Stimulated activated effector memory CD8-positive, alpha-beta T cell treated with anti-CD3 and anti-CD28 coated beads, Interleukin-12 subunit alpha, Interleukin-12 subunit beta, amount 100 ng/mL, for 72 hours (primary cell): ENCODE measurements at regions not wholly inside any gene's neighbourhood (a gene's known extent, or its start where the extent isn't known, plus 50 kb on each side); places are given as distances from the start of the nearest gene placed in this dataset.
A peak's percentile ranks its signal among the peaks of the same experiment; 100 is the strongest.
"Not testable (repeated sequence)": the region's sequence is repeated elsewhere in the genome, so short reads cannot be mapped to it uniquely, and the experiment has no call there.

Source experiments
- ATAC-seq: fragments of 150-1000 bp; cut with Tn5 transposase; 2 replicates; pipeline ENCODE4 v1.10.0; 2021
- DNase-seq, 2 donors: peaks; one replicate each; pipeline ENCODE4 v3.0.0; 2021 to 2022; ENCODE audit warnings: low spot score in 2 of 2
- H3K27ac Mint-ChIP-seq: one replicate; pipeline ENCODE4 v1.8.0; 2022; ENCODE audit warnings: mild to moderate bottlenecking, mixed read lengths
- H3K36me3 Mint-ChIP-seq: one replicate; pipeline ENCODE4 v1.8.0; 2022; ENCODE audit warnings: mild to moderate bottlenecking, mixed read lengths
- H3K4me1 Mint-ChIP-seq: one replicate; pipeline ENCODE4 v1.8.0; 2022; ENCODE audit warnings: mixed read lengths
- H3K4me3 Mint-ChIP-seq: one replicate; pipeline ENCODE4 v1.8.0; 2022; ENCODE audit warnings: mild to moderate bottlenecking, mixed read lengths
- H3K9me3 Mint-ChIP-seq: one replicate; pipeline ENCODE4 v1.8.0; 2022; ENCODE audit warnings: mixed read lengths

- not testable (repeated sequence) for ATAC-seq, H3K4me3 Mint-ChIP-seq
These were observed 195.3 kb upstream of the SEMA6A start for GRCh38 chr5:116769953-116770352.

GRCh38 chr5:116769470-116769869 is 194.8 kb upstream of the SEMA6A start:
- Mint-ChIP-seq H3K36me3 (no peaks in the 10 kb centered on the region), H3K27ac (no peak overlapping the region), H3K4me1 (no peaks in the 10 kb centered on the region), H3K4me3 (no peak overlapping the region), H3K9me3 (peaks cover 2% of the 10 kb centered on the region)
- ATAC-seq: no peak
- no peak for DNase-seq

More at GRCh38 chr5:116769953-116770352, 195.3 kb upstream of the SEMA6A start:
- H3K27ac Mint-ChIP-seq, H3K9me3 Mint-ChIP-seq, DNase-seq, H3K4me1 Mint-ChIP-seq, H3K36me3 Mint-ChIP-seq: not testable (repeated sequence)

GRCh38 chr5:116766470-116766947 is 191.9 kb upstream of the SEMA6A start:
- peak; percentile 48 for ATAC-seq

GRCh38 chr5:116765441-116765840 is 190.8 kb upstream of the SEMA6A start:
- Mint-ChIP-seq H3K4me3 (no peak overlapping the region), H3K4me1 (no peaks in the 10 kb centered on the region), H3K9me3 (no peaks in the 10 kb centered on the region), H3K27ac (no peak overlapping the region), H3K36me3 (no peaks in the 10 kb centered on the region)
- ATAC-seq: no peak
- DNase-seq: no peak

More at GRCh38 chr5:116766470-116766947, 191.9 kb upstream of the SEMA6A start:
- DNase-seq: no peak
- H3K36me3 Mint-ChIP-seq: no peaks in the 10 kb centered on the region
- H3K27ac Mint-ChIP-seq: no peak overlapping the region
- no peaks in the 10 kb centered on the region for H3K4me1 Mint-ChIP-seq
- H3K4me3 Mint-ChIP-seq: no peak overlapping the region
- H3K9me3 Mint-ChIP-seq: no peaks in the 10 kb centered on the region

GRCh38 chr5:116764941-116765340 is 190.3 kb upstream of the SEMA6A start:
- no peaks in the 10 kb centered on the region for H3K9me3 Mint-ChIP-seq
- no peaks in the 10 kb centered on the region for H3K36me3 Mint-ChIP-seq
- no peaks in the 10 kb centered on the region for H3K4me1 Mint-ChIP-seq
- no peak overlapping the region for H3K4me3 Mint-ChIP-seq
- DNase-seq (no peak), ATAC-seq (no peak)
- H3K27ac Mint-ChIP-seq: no peak overlapping the region

DNA sequence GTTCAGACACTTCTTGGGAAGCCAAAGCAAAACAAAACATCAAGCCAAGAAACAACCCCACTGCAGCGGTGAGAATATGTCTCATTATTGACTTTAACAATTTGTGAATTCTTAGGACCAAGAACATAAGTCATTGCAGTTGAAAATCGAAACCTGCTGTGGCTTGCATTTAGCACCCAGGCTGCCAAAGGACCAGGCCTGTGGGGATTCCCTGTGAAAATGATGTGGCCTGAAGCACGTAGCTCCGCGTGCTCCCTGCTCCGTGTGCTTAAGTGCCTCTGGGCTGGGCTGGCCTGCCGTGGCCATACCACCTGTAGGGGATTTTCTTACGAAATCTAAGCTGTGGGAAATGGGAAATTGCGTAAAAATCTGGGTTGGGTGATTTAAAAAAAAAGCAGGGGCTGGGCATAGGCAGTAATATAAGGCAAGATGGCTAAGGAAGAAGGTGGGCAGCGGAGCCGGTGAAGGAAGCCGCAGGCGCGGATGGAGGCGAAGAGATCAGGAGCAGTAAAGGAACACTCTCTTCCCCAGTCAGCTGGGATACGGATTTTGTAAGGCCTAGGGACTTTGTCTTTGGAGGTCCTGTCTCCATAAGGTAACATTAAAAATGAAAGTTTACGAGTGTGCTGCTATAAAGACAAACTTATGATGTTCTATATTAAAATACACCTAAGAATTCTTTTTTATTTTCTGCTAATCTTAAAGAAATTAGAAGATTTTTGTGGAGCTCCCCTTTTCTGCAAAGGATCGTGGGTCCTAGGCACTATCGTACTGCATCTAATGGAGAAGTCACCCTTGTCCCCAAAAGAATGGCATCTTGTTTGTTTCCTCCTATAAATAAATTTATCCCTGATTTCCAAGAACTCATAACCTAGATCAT is 189.6 kb upstream of the SEMA6A start:
- Mint-ChIP-seq H3K9me3 (no peaks in the 10 kb centered on the region), H3K4me1 (no peaks in the 10 kb centered on the region), H3K27ac (peak overlapping the region; percentile 11), H3K4me3 (no peak overlapping the region), H3K36me3 (no peaks in the 10 kb centered on the region)
- ATAC-seq: peak; percentile 55
- DNase-seq: no peak

- Mint-ChIP-seq H3K4me1 (no peaks in the 10 kb centered on the region), H3K4me3 (no peak overlapping the region), H3K36me3 (no peaks in the 10 kb centered on the region), H3K9me3 (no peaks in the 10 kb centered on the region), H3K27ac (no peak overlapping the region)
- ATAC-seq (no peak), DNase-seq (no peak)
These were observed 185.4 kb upstream of the SEMA6A start for GRCh38 chr5:116759860-116760640.

DNA sequence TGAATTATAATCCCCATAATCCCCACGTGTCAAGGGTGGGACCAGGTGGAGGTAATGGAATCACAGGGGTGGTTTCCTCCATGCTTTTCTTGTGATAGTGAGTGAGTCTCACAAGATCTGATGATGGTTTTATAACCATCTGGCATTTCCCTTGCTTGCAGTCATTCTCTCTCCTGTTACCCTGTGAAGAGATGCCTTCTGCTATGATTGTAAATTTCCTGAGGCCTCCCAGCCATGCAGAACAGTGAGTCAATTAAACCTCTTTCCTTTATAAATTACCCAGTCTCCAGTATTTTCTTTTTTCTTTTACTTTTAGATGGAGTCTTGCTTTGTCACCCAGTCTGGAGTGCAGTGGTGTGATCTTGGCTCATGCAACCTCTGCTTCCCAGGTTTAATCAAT is 182.7 kb upstream of the SEMA6A start:
- Mint-ChIP-seq H3K36me3 (no peaks in the 10 kb centered on the region), H3K27ac (no peak overlapping the region), H3K9me3 (no peaks in the 10 kb centered on the region), H3K4me1 (no peaks in the 10 kb centered on the region), H3K4me3 (no peak overlapping the region)
- no peak for ATAC-seq
- DNase-seq: no peak

GRCh38 chr5:116756531-116756930 is 181.9 kb upstream of the SEMA6A start:
- H3K9me3 Mint-ChIP-seq: no peaks in the 10 kb centered on the region
- ATAC-seq (no peak), DNase-seq (no peak)
- no peak overlapping the region for H3K4me3 Mint-ChIP-seq
- no peaks in the 10 kb centered on the region for H3K36me3 Mint-ChIP-seq
- H3K27ac Mint-ChIP-seq: no peak overlapping the region
- no peaks in the 10 kb centered on the region for H3K4me1 Mint-ChIP-seq

DNA sequence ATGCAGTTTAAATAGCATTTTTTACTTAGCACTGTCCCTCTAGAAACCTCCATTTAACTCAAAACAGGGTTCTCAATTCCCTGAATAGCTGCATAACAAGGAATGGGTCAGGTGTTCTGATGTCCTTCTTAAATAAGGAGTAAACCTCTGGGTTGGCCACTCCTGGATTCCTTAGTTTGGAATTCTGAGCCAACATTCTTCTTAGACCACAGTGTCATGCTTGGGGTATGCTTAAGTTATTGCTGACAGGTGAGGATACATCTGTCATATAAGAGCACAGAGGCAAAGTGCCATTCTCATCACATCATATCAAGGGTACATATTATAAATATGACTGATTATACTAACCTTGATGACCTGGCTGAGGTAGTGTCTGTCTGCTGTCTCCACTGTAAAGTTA is 179.9 kb upstream of the SEMA6A start:
- no peak overlapping the region for H3K4me3 Mint-ChIP-seq
- no peaks in the 10 kb centered on the region for H3K9me3 Mint-ChIP-seq
- H3K36me3 Mint-ChIP-seq: no peaks in the 10 kb centered on the region
- no peak for DNase-seq
- no peak overlapping the region for H3K27ac Mint-ChIP-seq
- no peak for ATAC-seq
- no peaks in the 10 kb centered on the region for H3K4me1 Mint-ChIP-seq

DNA sequence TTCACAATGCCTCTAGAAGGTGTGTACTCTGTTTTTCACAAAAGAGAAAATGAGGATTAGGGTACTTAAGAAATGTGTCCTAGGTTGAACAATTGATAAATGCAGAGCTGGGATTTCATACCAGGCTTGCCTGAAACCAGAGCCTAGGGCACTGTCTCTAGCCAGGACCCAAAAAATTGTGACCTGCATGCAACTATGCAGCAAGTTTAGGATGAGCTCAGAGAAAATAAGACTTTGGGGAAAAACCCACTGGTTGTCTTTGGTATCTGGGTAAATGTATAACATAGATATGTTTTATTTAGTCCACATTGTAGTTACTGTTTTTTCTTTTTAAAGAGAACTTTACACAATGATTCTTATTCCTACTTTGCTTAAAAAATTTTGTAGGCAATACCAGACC is 177.1 kb upstream of the SEMA6A start:
- ATAC-seq (no peak), DNase-seq (no peak)
- Mint-ChIP-seq H3K27ac (no peak overlapping the region), H3K4me3 (no peak overlapping the region), H3K4me1 (no peaks in the 10 kb centered on the region), H3K9me3 (no peaks in the 10 kb centered on the region), H3K36me3 (no peaks in the 10 kb centered on the region)

GRCh38 chr5:116750631-116751580 is 176.3 kb upstream of the SEMA6A start:
- Mint-ChIP-seq H3K4me3 (no peak overlapping the region), H3K36me3 (no peaks in the 10 kb centered on the region), H3K4me1 (no peaks in the 10 kb centered on the region), H3K9me3 (no peaks in the 10 kb centered on the region), H3K27ac (no peak overlapping the region)
- DNase-seq (no peak), ATAC-seq (no peak)

GRCh38 chr5:116747881-116748280 is 173.3 kb upstream of the SEMA6A start:
- no peaks in the 10 kb centered on the region for H3K36me3 Mint-ChIP-seq
- no peak overlapping the region for H3K27ac Mint-ChIP-seq
- DNase-seq (no peak), ATAC-seq (no peak)
- no peak overlapping the region for H3K4me3 Mint-ChIP-seq
- H3K9me3 Mint-ChIP-seq: peaks cover 7% of the 10 kb centered on the region
- no peaks in the 10 kb centered on the region for H3K4me1 Mint-ChIP-seq

- Mint-ChIP-seq H3K4me3 (no peak overlapping the region), H3K9me3 (peaks cover 7% of the 10 kb centered on the region), H3K27ac (no peak overlapping the region), H3K4me1 (no peaks in the 10 kb centered on the region), H3K36me3 (no peaks in the 10 kb centered on the region)
- DNase-seq (no peak), ATAC-seq (no peak)
These were observed 172.0 kb upstream of the SEMA6A start for GRCh38 chr5:116746668-116747067.

DNA sequence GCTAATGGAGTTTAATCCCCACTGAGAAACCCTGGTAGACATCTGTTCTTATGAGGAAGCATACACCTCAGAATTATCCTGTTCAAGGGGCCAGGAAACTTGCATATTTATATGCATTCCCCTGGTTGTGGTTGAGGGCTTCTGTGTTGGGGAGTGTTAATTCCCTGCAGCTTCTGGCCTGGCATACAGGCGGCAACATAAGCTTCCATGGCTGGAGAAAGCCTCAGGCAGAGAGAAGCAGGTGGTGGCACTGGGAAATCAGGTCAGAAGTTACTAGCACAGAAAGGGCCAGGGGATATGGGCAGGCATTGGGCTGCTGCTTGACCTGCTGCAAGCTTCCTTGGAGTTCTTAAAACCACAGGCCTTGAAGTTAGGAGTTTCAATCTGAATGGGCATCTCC is 166.1 kb upstream of the SEMA6A start:
- no peak for ATAC-seq
- Mint-ChIP-seq H3K4me3 (no peak overlapping the region), H3K9me3 (peaks cover 7% of the 10 kb centered on the region), H3K36me3 (no peaks in the 10 kb centered on the region), H3K27ac (no peak overlapping the region), H3K4me1 (no peaks in the 10 kb centered on the region)
- no peak for DNase-seq
